NT2/D1 (cell line): ENCODE measurements at regions not wholly inside any gene's neighbourhood (a gene's known extent, or its start where the extent isn't known, plus 50 kb on each side); places are given as distances from the start of the nearest gene placed in this dataset.

ENCODE experiments used
- DNase-seq: peaks from one replicate; pipeline ENCODE4 v3.0.0-alpha.2; 2011; ENCODE audit warnings: low read depth, low spot score
- H3K27me3 ChIP-seq: 2 replicates; pipeline ENCODE4 v1.6.0; 2011; ENCODE audit warnings: mild to moderate bottlenecking; ENCODE audit not compliant: insufficient read length, insufficient read depth
- H3K36me3 ChIP-seq: 2 replicates; pipeline ENCODE4 v1.6.1; 2011; ENCODE audit warnings: mild to moderate bottlenecking, low read length, mixed read lengths; ENCODE audit not compliant: insufficient read depth, insufficient read length
- H3K4me1 ChIP-seq: 2 replicates; pipeline ENCODE4 v1.5.1; 2011; ENCODE audit not compliant: insufficient read depth, insufficient read length
- H3K4me3 ChIP-seq: 2 replicates; pipeline ENCODE4 v1.5.1; 2011; ENCODE audit warnings: low read depth; ENCODE audit not compliant: insufficient read length
- H3K9ac ChIP-seq: 2 replicates; pipeline ENCODE4 v1.6.0; 2011; ENCODE audit warnings: low read depth; ENCODE audit not compliant: insufficient read length
- H3K9me3 ChIP-seq: 2 replicates; pipeline ENCODE4 v1.5.1; 2011; ENCODE audit warnings: mild to moderate bottlenecking, low read length; ENCODE audit not compliant: insufficient read depth
- SUZ12 ChIP-seq: IDR thresholded peaks from 2 replicates; pipeline ENCODE4 v1.6.1; 2011; ENCODE audit not compliant: insufficient read length, insufficient read depth; ENCODE audit errors: extremely low read depth
- YY1 ChIP-seq: IDR thresholded peaks from 2 replicates; pipeline ENCODE4 v1.6.1; 2011; ENCODE audit not compliant: insufficient read length, insufficient read depth
- ZNF274 ChIP-seq: IDR thresholded peaks from 2 replicates; pipeline ENCODE4 v1.6.1; 2011; ENCODE audit warnings: mild to moderate bottlenecking, low read depth, low read length

- H3K9me3 ChIP-seq: no peaks in the 10 kb centered on the region
- H3K4me1 ChIP-seq: peaks cover 8% of the 10 kb centered on the region
- no peaks in the 10 kb centered on the region for H3K27me3 ChIP-seq
- no peak for DNase-seq
- TF ChIP-seq ZNF274 (no peak), SUZ12 (no peak), YY1 (no peak)
- peak overlapping the region; percentile 26 for H3K9ac ChIP-seq
- H3K36me3 ChIP-seq: no peaks in the 10 kb centered on the region
- H3K4me3 ChIP-seq: no peak overlapping the region
Measured at GRCh38 chr20:56873836-56874235, 244.7 kb downstream of the TFAP2C start.

- DNase-seq: peak; percentile 39
- Histone ChIP-seq H3K4me1 (peaks cover 8% of the 10 kb centered on the region), H3K9ac (peak overlapping the region; percentile 80), H3K27me3 (no peaks in the 10 kb centered on the region), H3K4me3 (no peak overlapping the region), H3K36me3 (no peaks in the 10 kb centered on the region), H3K9me3 (no peaks in the 10 kb centered on the region)
- TF ChIP-seq YY1 (no peak), SUZ12 (no peak), ZNF274 (no peak)
Measured at GRCh38 chr20:56875052-56875659, 246.1 kb downstream of the TFAP2C start.

- TF ChIP-seq SUZ12 (no peak), YY1 (no peak), ZNF274 (no peak)
- peaks cover 8% of the 10 kb centered on the region for H3K4me1 ChIP-seq
- no peaks in the 10 kb centered on the region for H3K27me3 ChIP-seq
- H3K9ac ChIP-seq: no peak overlapping the region
- no peaks in the 10 kb centered on the region for H3K36me3 ChIP-seq
- H3K9me3 ChIP-seq: no peaks in the 10 kb centered on the region
- DNase-seq: no peak
- no peak overlapping the region for H3K4me3 ChIP-seq
Measured at GRCh38 chr20:56875803-56876202, 246.7 kb downstream of the TFAP2C start.

GRCh38 chr20:56885521-56885920 is 256.4 kb downstream of the TFAP2C start:
- no peaks in the 10 kb centered on the region; the same call in 1 of the 2 replicates for H3K9me3 ChIP-seq
- no peak overlapping the region for H3K9ac ChIP-seq
- H3K36me3 ChIP-seq: no peaks in the 10 kb centered on the region
- DNase-seq: no peak
- no peak overlapping the region for H3K4me3 ChIP-seq
- TF ChIP-seq YY1: no peak
- no peak for TF ChIP-seq SUZ12
- no peak for TF ChIP-seq ZNF274
- H3K27me3 ChIP-seq: no peaks in the 10 kb centered on the region
- H3K4me1 ChIP-seq: peaks cover 3% of the 10 kb centered on the region

GRCh38 chr20:56890011-56890410 is 260.9 kb downstream of the TFAP2C start:
- TF ChIP-seq ZNF274 (no peak), SUZ12 (no peak), YY1 (no peak)
- peaks cover 5% of the 10 kb centered on the region for H3K4me1 ChIP-seq
- DNase-seq: no peak
- no peaks in the 10 kb centered on the region for H3K9me3 ChIP-seq
- H3K9ac ChIP-seq: no peak overlapping the region
- no peaks in the 10 kb centered on the region for H3K36me3 ChIP-seq
- no peaks in the 10 kb centered on the region for H3K27me3 ChIP-seq
- H3K4me3 ChIP-seq: no peak overlapping the region

- DNase-seq: no peak
- peaks cover 9% of the 10 kb centered on the region for H3K4me1 ChIP-seq
- no peak overlapping the region for H3K9ac ChIP-seq
- H3K9me3 ChIP-seq: no peaks in the 10 kb centered on the region
- H3K27me3 ChIP-seq: no peaks in the 10 kb centered on the region
- H3K4me3 ChIP-seq: no peak overlapping the region
- TF ChIP-seq YY1 (no peak), SUZ12 (no peak), ZNF274 (no peak)
- H3K36me3 ChIP-seq: no peaks in the 10 kb centered on the region
Measured at GRCh38 chr20:56893226-56893917, 264.3 kb downstream of the TFAP2C start.

GRCh38 chr20:56896447-56896846 is 267.3 kb downstream of the TFAP2C start:
- Histone ChIP-seq H3K4me3 (no peak overlapping the region), H3K36me3 (no peaks in the 10 kb centered on the region), H3K4me1 (peaks cover 6% of the 10 kb centered on the region), H3K9me3 (peaks cover 4% of the 10 kb centered on the region; the same call in 1 of the 2 replicates), H3K9ac (no peak overlapping the region), H3K27me3 (no peaks in the 10 kb centered on the region)
- TF ChIP-seq YY1 (no peak), ZNF274 (no peak), SUZ12 (no peak)
- no peak for DNase-seq
